GM21423 (cell line): ENCODE measurements at regions not wholly inside any gene's neighbourhood (a gene's known extent, or its start where the extent isn't known, plus 50 kb on each side); places are given as distances from the start of the nearest gene placed in this dataset.
A peak's percentile ranks its signal among the peaks of the same experiment; 100 is the strongest.
"Not testable (repeated sequence)": the region's sequence is repeated elsewhere in the genome, so short reads cannot be mapped to it uniquely, and the experiment has no call there.

Experiments used
- ATAC-seq: cut with Tn5 transposase; IDR thresholded peaks from one replicate; pipeline ENCODE4 v1.9.1; 2021; ENCODE audit warnings: mild to moderate bottlenecking, moderate library complexity; ENCODE audit not compliant: unreplicated experiment

- ATAC-seq = peak; percentile 100
Measured at GRCh38 chr1:223992456-223993246, 121.3 kb upstream of the FBXO28 start.

- not testable (repeated sequence) for ATAC-seq
Measured at GRCh38 chr1:223991297-223991857, 122.5 kb upstream of the FBXO28 start.

GRCh38 chr1:223961985-223962384, 116.2 kb upstream of the TP53BP2 start:
- not testable (repeated sequence) for ATAC-seq

GRCh38 chr1:223952801-223953200, 107.1 kb upstream of the TP53BP2 start:
- not testable (repeated sequence) for ATAC-seq

GRCh38 chr1:223951551-223951950, 105.8 kb upstream of the TP53BP2 start:
- not testable (repeated sequence) for ATAC-seq

- ATAC-seq = not testable (repeated sequence)
Measured at GRCh38 chr1:223949944-223950343, 104.2 kb upstream of the TP53BP2 start.

GRCh38 chr1:223948041-223948440, 102.3 kb upstream of the TP53BP2 start:
- not testable (repeated sequence) for ATAC-seq

GRCh38 chr1:223936592-223936991, 90.8 kb upstream of the TP53BP2 start:
- not testable (repeated sequence) for ATAC-seq

GRCh38 chr1:223931476-223931875, 85.7 kb upstream of the TP53BP2 start:
- ATAC-seq = not testable (repeated sequence)

GRCh38 chr1:223920805-223921204, 75.1 kb upstream of the TP53BP2 start:
- ATAC-seq = not testable (repeated sequence)

- not testable (repeated sequence) for ATAC-seq
Measured at GRCh38 chr1:223915476-223915875, 69.7 kb upstream of the TP53BP2 start.

- ATAC-seq = not testable (repeated sequence)
Measured at GRCh38 chr1:223913715-223914114, 68.0 kb upstream of the TP53BP2 start.

GRCh38 chr1:223907943-223908587, 62.3 kb upstream of the TP53BP2 start:
- not testable (repeated sequence) for ATAC-seq

- ATAC-seq = not testable (repeated sequence)
Measured at GRCh38 chr1:223903221-223903620, 57.5 kb upstream of the TP53BP2 start.

GRCh38 chr1:223899775-223900174, 54.0 kb upstream of the TP53BP2 start:
- ATAC-seq = not testable (repeated sequence)

- ATAC-seq = not testable (repeated sequence)
Measured at GRCh38 chr1:223897097-223897496, 51.4 kb upstream of the TP53BP2 start.

GRCh38 chr1:223895950-223896349, 50.2 kb upstream of the TP53BP2 start:
- not testable (repeated sequence) for ATAC-seq
